ENCODE measurements at regions not wholly inside any gene's neighbourhood (a gene's known extent, or its start where the extent isn't known, plus 50 kb on each side); places are given as distances from the start of the nearest gene placed in this dataset.

DNA sequence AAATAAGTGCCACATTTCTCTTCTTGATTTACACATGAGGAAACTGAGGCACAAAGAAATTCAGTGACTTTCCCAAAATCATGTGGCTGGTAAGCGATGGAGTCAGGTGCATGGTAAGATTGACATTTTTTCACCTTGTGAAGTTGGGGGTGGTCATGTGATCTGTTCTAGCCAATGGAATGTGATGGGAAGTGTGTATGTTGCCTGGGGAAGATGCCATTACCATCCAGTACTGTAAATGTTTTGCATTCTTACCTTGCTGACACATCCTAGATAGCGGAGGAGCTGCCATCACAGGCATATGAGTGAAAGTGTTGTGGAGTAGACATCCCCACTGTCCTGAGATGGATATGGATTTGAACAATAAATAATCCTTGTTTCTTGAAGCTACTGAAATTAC lies 499.6 kb upstream of the SULF2 start:
- TF ChIP-seq ZNF274 (IDR thresholded peaks at IDR 0.05; ENCODE audit: low read depth, low read length) (no peak), YY1 (IDR thresholded peaks at IDR 0.05; ENCODE audit: insufficient read depth, insufficient read length) (no peak), SUZ12 (IDR thresholded peaks at IDR 0.05; ENCODE audit: extremely low read depth, insufficient read depth, insufficient read length) (no peak)
